ENCODE measurements at regions not wholly inside any gene's neighbourhood (a gene's known extent, or its start where the extent isn't known, plus 50 kb on each side); places are given as distances from the start of the nearest gene placed in this dataset.

- no peak for TF ChIP-seq CTCF (tag by site-specific recombination; IDR thresholded peaks at IDR 0.05)
- TF ChIP-seq ZNF114 (tag by site-specific recombination; IDR thresholded peaks at IDR 0.05) = no peak
- no peak for TF ChIP-seq ZEB2 (tag by site-specific recombination; IDR thresholded peaks at IDR 0.05)
- no peak for TF ChIP-seq REST (tag by site-specific recombination; IDR thresholded peaks at IDR 0.05)
- TF ChIP-seq ZNF670 (tag by site-specific recombination; IDR thresholded peaks at IDR 0.05; ENCODE audit: low read depth) = no peak
- no peak for TF ChIP-seq FEZF1 (tag by site-specific recombination; IDR thresholded peaks at IDR 0.05)
- no peak for TF ChIP-seq ATF2 (tag by site-specific recombination; IDR thresholded peaks at IDR 0.05; ENCODE audit: low read depth)
- TF ChIP-seq ZNF449 (tag by site-specific recombination; IDR thresholded peaks at IDR 0.05) = no peak
- TF ChIP-seq ZNF274 (IDR thresholded peaks at IDR 0.05; ENCODE audit: low read length) = no peak
- no peak for TF ChIP-seq ZNF274 (tag by site-specific recombination; IDR thresholded peaks at IDR 0.05; ENCODE audit: borderline replicate concordance)
- TF ChIP-seq ZNF510 (tag by site-specific recombination; IDR thresholded peaks at IDR 0.05; ENCODE audit: insufficient replicate concordance) = no peak
These were observed 397.7 kb downstream of the TRIB2 start for GRCh38 chr2:13114391-13114790.
